ENCODE measurements at regions not wholly inside any gene's neighbourhood (a gene's known extent, or its start where the extent isn't known, plus 50 kb on each side); places are given as distances from the start of the nearest gene placed in this dataset.
"Not testable (repeated sequence)": the region's sequence is repeated elsewhere in the genome, so short reads cannot be mapped to it uniquely, and the experiment has no call there.

GRCh38 chr10:84755311-84755710, 426.9 kb downstream of the CCSER2 start:
- no peak overlapping the region for H3K4me3 ChIP-seq

GRCh38 chr10:84756653-84757052, 428.3 kb downstream of the CCSER2 start:
- H3K4me3 ChIP-seq; intact Hi-C loops (cut with micrococcal nuclease); H3K27me3 ChIP-seq (ENCODE audit: low read depth); H3K36me3 ChIP-seq; H3K27ac ChIP-seq (replicated peaks); H3K9me3 ChIP-seq (replicated peaks); DNase-seq; H3K4me1 ChIP-seq: not testable (repeated sequence)

More at GRCh38 chr10:84755311-84755710, 426.9 kb downstream of the CCSER2 start:
- no peaks in the 10 kb centered on the region for H3K9me3 ChIP-seq (replicated peaks)
- H3K4me1 ChIP-seq: no peaks in the 10 kb centered on the region
- TF ChIP-seq CTCF (IDR thresholded peaks at IDR 0.05; ENCODE audit: borderline replicate concordance): no peak
- H3K27me3 ChIP-seq (ENCODE audit: low read depth): no peaks in the 10 kb centered on the region
- no peak overlapping the region for H3K27ac ChIP-seq (replicated peaks)
- DNase-seq: no peak
- intact Hi-C loops (cut with micrococcal nuclease): no loop called here
- H3K36me3 ChIP-seq: no peaks in the 10 kb centered on the region

GRCh38 chr10:84761994-84762614, 433.7 kb downstream of the CCSER2 start:
- H3K27ac ChIP-seq (replicated peaks); H3K9me3 ChIP-seq (replicated peaks); intact Hi-C loops (cut with micrococcal nuclease); H3K36me3 ChIP-seq; H3K27me3 ChIP-seq (ENCODE audit: low read depth); H3K4me1 ChIP-seq; H3K4me3 ChIP-seq; DNase-seq: not testable (repeated sequence)

- Histone ChIP-seq H3K4me3 (no peak overlapping the region), H3K36me3 (no peaks in the 10 kb centered on the region), H3K9me3 (replicated peaks) (no peaks in the 10 kb centered on the region), H3K27ac (replicated peaks) (no peak overlapping the region), H3K27me3 (ENCODE audit: low read depth) (no peaks in the 10 kb centered on the region), H3K4me1 (peaks cover 6% of the 10 kb centered on the region)
- DNase-seq: no peak
- no peak for TF ChIP-seq CTCF (IDR thresholded peaks at IDR 0.05; ENCODE audit: borderline replicate concordance)
- intact Hi-C loops (cut with micrococcal nuclease): no loop called here
Observed at GRCh38 chr10:84762754-84763394, 434.5 kb downstream of the CCSER2 start.

- no peak for TF ChIP-seq CTCF (IDR thresholded peaks at IDR 0.05; ENCODE audit: borderline replicate concordance)
- intact Hi-C loops (cut with micrococcal nuclease): no loop called here
- Histone ChIP-seq H3K36me3 (no peaks in the 10 kb centered on the region), H3K4me3 (no peak overlapping the region), H3K9me3 (replicated peaks) (no peaks in the 10 kb centered on the region), H3K27ac (replicated peaks) (no peak overlapping the region), H3K27me3 (ENCODE audit: low read depth) (no peaks in the 10 kb centered on the region), H3K4me1 (peaks cover 6% of the 10 kb centered on the region)
- DNase-seq: no peak
Observed at GRCh38 chr10:84763965-84764364, 435.6 kb downstream of the CCSER2 start.

- Histone ChIP-seq H3K4me3 (no peak overlapping the region), H3K27ac (replicated peaks) (no peak overlapping the region), H3K36me3 (no peaks in the 10 kb centered on the region), H3K4me1 (peaks cover 6% of the 10 kb centered on the region), H3K27me3 (ENCODE audit: low read depth) (no peaks in the 10 kb centered on the region), H3K9me3 (replicated peaks) (no peaks in the 10 kb centered on the region)
- DNase-seq: no peak
- intact Hi-C loops (cut with micrococcal nuclease): no loop called here
- no peak for TF ChIP-seq CTCF (IDR thresholded peaks at IDR 0.05; ENCODE audit: borderline replicate concordance)
Observed at GRCh38 chr10:84765086-84765485, 436.7 kb downstream of the CCSER2 start.

All from left ventricle myocardium inferior (tissue), 1 donor.